Stimulated activated CD8-positive, alpha-beta memory T cell treated with anti-CD3 and anti-CD28 coated beads, Interleukin-15, amount 100 ng/mL, for 48 hours (primary cell): ENCODE measurements at regions not wholly inside any gene's neighbourhood (a gene's known extent, or its start where the extent isn't known, plus 50 kb on each side); places are given as distances from the start of the nearest gene placed in this dataset.
"Not testable (repeated sequence)": the region's sequence is repeated elsewhere in the genome, so short reads cannot be mapped to it uniquely, and the experiment has no call there.

ENCODE experiments used
- DNase-seq, 2 donors: peaks; one replicate each; pipeline ENCODE4 v3.0.0-alpha.2; 2020; ENCODE audit warnings: low read depth in 2 of 2

DNA sequence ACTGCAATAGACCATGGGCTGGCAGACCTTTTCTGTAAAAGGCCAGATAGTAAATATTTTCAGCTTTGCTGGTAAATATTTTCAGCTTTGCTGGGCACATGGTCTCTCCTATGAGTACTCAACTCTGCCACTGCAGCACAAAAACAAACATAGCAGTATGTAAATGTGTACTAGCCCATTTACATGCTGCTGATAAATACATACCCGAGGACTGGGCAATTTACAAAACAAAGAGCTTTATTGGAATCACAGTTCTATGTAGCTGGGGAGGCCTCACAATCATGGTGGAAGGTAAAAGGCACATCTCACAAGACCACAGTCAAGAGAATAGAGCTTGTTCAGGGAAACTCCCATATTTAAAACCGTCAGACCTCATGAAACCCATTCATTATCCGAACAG lies 793.0 kb downstream of the EDEM1 start:
- no peak for DNase-seq

DNA sequence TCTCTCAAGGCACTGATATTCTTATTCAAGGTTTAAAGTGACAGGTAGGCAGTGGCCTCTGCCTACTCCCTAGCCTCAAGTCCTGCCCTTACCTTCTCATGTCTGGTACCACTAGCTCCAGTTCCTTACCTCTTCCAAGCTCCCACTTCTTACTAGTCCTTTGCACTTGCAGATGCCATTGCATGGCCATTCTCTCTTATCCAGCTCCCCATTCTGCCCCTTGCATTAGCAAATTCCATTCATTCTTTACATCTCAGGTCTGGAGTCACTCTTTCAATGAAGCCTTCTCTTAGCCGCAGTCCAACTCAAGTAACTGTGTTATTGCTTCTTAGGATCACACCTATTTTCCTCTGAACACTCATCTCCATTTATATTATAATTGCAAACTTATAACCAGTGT lies 807.1 kb downstream of the EDEM1 start:
- DNase-seq = no peak

DNA sequence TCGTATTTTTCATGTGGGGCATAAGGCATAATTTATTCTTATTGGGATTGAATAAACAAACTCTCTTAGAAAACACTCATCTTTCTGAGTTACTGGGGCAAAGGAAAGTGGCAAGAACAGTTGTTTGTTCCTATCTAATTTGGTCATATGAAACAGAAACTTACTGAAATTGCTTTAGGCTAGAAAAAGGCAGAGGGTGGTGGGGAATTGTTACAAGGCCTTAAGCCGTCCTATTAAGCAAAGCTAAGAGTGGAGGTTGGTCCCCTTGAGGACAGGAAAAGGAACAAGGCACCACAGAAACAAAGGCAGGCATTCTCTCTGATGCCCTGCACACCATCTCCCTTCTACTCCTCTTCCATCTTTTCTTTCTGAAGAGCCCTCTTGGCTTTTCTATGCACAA lies 830.9 kb downstream of the EDEM1 start:
- DNase-seq = no peak

DNA sequence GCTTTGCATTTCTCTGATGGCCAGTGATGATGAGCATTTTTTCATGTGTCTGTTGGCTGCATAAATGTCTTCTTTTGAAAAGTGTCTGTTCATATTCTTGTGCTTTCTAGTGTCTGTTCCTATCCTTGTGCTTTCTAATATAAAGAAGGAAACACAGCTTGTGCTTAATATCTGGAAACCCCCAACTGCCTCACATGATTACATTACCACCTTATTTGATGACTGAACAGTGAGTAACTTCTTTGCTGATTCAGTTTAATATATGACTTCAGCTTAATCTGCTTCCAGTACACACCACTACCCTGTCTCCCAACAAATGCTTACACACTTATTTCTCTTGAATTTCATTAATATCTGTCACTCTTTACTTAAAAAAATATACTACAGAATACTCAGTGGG lies 835.1 kb downstream of the EDEM1 start:
- DNase-seq = no peak

DNA sequence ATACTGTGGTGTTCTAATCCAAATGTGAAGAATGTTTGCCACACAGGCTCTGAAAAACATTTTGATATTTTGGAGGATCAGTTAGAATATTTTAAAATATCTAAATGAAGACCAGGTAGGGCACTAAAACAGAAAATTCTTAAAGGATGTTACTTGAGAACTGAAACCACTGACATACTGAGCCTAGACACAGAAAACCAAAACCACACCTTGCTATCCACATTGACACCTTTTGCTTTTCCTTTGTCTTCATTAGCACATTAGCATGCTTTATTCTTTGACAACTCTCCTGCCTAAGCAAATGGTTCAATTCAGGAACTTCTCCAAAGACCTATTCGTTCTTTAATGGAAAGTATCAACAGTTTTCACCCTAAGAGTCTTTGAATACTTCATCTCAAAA lies 835.9 kb upstream of the GRM7 start:
- no peak for DNase-seq

DNA sequence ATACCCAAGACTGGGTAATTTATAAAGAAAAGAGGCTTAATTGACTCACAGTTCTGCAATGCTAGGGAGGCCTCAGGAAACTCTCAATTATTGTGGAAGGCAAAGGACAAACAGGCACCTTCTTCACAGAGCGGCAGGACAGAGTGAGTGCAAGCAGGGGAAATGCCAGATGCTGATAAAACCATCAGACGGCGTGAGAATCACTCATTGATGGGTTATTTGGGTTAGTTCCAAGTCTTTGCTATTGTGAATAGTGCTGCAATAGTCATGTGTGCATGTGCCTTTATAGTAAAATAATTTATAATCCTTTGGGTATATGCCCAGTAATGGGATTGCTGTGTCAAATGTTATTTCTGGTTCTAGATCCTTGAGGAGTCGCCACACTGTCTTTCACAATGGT lies 830.3 kb upstream of the GRM7 start:
- DNase-seq = not testable (repeated sequence)

DNA sequence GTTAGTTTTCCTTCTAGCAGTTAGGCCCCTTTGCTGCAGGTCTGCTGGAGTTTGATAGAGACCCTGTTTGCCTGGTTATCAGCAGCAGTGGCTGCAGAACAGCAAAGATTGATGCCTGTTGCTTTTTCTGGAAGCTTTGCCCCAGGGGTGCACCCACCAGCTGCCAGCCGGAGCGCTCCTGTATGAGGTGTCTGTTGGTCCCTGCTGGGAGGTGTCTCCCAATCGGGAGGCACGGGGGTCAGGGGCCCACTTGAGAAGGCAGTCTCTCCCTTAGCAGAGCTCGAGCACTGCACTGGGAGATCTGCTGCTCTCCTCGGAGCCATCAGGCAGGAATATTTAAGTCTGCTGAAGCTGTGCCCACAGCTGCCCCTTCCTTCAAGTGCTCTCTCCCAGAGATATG lies 825.3 kb upstream of the GRM7 start:
- DNase-seq = no peak

DNA sequence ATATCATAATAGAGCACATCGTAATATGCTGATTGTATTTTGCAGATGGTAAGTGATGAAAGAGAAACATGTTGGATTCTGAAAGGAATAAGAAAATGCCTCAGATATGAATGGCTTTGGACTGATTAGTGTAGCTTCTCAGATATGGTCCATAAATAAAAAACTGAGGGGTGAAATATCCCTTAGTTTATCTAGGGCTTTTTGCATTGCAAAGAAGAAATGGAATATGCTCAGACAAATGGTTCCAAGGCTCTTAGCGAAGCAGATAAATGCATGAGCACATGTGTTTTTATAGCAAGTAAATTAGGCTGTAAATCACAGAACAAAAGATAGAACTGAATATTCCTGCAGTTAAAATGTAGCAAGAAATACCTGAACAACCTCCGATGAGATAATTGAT lies 820.9 kb upstream of the GRM7 start:
- DNase-seq = no peak

DNA sequence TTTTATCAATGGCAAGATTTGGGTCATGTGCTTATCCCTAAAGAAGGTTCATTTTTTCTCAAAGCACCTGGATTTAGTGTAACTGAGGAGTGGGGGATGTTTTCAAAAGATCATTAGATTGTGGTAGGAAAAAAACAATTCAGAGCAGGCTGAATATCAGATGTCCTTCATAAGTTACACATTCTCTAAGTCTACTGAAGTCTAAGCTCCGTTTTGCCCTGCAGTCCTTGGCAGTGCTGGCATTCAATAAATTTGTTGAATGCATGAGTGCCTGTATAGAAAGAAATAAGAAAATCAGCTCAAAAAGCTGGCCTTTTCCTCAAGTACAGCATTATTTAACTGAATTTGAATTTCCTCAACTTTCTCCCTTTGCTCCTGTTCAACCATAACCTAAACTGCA lies 819.0 kb upstream of the GRM7 start:
- DNase-seq = no peak

DNA sequence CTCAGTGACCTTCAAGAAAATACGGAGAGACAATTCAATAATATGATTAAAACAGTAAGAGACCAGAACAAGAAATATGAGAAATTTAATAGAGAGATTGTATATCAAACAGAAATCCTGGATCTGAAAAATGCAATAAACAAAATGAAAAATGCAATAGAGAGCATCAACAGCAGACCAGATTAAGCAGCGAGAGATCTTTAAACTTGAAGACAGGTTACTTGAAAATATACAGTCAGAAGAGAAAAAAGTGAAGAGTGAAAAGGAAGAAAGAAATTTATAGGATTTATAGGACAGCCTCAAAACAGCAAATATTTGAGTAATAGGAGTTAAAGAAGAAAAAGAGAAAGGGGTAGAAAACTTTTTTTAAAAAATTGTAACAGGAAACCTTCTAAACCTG lies 813.9 kb upstream of the GRM7 start:
- DNase-seq = no peak

DNA sequence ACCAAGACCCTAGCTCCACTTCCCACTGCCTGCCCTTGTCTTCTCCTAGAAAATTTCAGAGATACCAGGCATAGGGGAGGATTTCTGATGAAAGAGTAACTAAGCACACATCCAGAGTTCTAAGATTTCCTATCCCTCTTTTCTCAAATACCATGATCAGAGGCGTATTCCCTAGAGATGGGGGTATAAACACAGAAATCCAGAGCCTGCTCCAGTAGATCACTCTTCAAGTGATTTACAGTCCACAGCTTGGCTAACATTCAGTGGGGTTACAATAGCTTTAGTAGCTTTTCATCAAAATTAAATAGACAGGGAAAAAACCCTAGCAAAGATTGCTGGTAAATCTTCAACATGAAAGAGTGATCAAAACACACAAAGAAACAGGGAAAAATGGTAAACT lies 800.7 kb upstream of the GRM7 start:
- DNase-seq = no peak

DNA sequence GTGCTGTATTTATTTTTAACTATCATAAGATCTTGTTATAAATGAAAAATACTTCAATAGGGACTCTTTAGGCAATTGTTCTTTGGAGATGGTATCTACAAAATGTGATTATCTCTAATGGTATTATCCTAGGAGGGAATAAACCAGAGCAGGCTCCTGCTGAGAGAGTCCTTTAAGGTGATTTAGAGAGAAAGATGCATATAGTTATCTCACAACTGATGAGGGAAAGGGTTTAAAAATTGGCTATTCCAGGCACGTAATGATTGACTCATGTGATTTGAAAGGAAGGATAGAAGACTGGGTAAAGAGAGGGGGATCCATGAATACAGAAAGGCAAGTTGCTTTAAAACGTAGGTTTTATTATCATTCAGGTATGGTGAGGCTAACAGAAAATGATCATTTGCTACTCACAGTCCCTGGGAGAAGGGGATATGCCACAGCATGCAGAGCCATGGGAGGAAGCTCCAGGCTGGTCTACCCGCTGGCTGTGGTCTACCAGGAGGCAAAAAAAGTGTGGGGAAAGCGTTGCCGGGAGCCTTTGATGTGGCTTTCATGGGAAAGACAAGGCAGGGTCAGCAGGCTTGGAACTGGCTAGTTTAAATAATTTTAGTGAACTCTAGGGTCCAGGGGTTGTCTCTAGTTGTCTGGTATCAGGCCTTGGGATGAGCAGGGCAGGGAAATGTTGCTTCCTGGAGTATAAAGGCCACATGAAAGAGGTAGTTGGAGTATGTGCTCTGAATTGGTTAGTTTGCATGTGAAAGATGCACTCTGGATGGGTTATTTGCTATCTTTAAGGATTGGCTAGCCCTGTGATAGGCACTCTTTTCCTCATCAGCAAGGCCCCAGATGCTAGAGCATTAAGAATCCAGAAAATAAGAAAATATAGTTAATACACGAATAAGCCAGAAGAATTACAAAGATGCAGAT lies 798.4 kb upstream of the GRM7 start:
- no peak for DNase-seq

DNA sequence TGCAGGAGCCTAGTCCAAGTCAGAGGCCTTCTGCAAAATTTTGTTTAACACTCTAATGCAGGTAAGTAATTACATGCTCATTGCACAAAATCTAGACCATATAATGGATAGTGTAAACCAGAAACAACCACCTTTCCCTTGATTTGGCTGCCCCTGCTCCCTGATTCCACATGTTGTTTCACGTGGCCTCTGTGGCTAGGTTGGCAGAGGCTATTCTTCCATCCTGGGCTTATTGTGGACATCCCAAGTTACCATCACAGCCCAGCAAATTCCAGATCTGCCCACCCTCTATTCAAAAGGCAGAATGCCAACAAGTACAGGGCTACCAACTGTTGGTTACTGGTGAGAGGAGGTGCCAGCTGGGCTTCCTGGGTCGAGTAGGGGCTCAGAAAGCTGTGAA lies 794.5 kb upstream of the GRM7 start:
- DNase-seq = no peak

DNA sequence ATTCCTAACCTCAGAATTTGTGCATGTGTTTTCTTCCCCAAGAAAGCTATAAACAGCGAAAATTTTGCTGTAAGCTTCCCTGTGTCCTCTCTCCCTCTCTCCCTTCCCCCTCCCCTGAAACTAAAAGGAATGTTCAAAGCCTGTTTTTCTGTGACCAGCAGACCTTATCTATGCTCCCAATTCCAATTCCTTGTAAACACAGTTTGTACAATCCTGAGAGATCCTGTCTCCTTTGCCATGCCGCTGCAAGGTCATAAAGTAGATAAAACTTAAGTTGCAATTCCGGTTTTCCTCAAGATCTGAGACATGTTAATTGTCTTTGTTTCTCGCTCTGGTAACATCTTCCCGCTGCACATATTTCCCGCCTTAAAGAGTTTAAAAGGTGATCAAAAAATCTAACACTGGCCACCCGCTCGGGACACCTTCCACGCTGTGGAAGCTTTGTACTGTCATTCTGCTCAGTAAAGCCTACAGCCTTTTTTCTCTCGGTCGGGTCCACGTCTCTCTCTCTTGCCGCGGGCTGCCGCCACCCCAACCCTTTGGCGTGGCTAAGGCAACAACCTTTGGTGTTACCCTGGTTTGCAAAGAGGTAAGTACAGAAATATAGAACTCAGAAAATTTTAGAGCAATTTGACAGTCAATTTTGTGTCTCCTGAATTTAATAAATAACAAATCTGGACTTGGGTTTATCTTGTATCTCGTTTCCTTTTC lies 793.9 kb upstream of the GRM7 start:
- DNase-seq = not testable (repeated sequence)

DNA sequence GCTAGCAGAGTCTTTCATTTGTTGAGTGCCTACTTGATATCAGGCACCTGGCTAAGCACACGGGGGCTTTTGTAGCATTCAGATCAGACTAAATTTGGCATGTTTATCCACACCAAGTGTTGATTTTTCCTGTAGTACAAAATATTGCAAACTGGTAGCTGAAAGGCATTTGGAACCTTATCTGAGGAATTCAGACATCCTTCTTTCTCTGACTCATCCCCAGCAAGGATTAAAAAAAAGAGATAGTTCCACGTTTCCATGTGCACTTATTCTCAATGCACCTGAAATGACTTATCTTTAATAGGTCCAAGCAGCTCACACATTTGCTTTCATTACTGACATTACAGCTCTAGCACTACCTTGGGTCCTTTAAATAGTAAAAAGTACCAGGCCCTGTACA lies 786.0 kb upstream of the GRM7 start:
- no peak for DNase-seq

DNA sequence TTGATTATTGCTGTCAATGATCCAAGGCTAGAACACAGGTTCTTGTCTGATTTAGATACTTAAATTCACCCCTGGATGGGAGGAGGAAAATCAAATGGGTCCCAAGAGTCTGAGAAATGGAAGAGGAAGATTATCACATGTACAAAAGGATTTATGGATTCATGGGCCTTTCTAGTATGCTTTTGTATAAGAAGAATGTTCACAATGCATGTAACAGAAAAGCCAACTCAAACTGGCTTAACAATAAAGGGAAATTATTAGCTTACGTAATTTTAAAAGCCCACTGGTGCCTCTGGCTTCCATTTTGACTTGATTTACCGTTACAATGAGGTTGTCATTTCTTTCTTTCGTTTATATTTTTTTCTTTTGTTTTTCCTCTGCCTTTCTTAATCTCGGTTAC lies 782.5 kb upstream of the GRM7 start:
- DNase-seq = no peak

DNA sequence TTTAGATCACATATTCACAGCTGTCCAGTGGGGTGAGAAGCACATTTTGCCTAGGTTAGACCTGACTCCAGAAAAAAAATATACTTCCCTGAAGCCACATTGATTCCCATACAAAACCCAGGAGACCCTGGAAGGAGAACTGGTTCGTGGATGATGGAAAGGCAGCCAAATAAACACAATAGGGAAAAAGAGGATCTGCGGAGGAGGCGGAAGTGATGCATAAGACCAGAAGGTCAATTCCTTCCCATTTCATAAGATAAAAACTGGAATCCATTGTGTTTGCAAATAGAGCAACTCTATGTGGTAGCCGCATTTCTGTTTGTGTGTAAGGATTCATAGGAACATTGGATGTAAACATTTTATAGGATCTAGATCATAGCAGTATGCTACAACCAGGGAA lies 781.9 kb upstream of the GRM7 start:
- DNase-seq = no peak

DNA sequence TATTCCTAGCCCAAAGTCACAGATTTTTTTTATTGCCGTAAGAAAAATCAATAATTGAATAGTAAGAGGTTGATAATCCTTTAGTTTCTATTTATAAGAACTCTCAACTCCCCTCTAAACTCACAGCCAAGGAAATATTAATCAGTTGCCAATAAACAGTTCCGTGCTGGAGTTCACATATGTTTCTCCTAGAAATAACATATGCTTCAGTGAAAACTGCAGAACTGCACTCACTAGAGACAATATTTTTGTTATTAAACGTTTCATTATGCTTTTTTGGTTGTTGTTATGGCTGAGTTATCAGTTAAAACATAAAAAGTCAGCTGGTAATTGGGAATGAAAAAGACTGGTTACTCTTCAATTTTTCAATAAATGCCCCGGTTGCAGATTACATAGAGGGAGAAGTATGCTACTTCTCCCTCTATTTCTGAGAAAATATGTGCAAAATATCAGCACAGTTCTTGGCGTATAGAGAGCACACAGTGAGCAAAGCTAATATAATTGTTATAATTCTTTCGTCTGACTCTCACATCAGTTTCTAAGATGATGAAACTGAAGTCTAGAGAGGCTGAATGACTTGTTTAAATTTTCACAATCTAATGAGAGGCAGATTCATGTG lies 781.2 kb upstream of the GRM7 start:
- DNase-seq = no peak

DNA sequence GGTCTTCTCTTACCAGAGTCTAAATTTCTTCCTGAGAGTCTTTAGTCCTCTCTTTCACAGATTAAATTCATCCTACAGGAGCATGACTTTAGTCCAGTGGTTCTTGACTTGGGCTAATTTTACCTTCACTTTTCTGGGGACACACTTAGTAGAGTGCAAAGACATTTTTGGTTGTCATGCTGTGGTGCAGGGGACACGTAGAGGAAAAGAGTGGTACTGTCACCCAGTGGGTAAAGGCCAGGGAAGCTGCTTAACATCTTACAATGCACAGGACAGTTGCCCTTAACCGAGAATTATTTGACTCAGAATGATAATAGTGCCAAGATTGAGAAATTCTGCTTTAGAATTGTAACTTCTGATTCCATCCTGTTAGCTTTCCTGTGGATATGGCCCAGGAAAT lies 772.5 kb upstream of the GRM7 start:
- no peak for DNase-seq

DNA sequence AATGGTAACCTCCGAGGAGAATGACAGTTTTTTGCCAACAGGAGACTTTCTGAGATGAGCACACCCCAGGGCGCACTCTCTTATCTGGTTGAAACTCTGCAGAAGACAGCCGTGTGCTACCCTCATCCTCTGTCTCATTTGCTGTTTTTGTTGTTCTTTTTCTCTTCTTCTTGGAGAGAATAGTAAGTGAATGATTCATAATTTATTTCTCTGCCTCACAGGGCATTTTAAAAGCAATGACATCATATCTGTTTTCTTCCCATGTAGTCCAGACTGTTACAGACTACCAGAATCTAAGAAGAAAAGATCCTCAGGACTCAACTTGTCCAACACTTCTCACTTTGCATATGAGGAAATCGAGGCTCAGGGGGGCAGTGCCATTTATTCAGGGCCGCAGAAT lies 771.1 kb upstream of the GRM7 start:
- DNase-seq = no peak

DNA sequence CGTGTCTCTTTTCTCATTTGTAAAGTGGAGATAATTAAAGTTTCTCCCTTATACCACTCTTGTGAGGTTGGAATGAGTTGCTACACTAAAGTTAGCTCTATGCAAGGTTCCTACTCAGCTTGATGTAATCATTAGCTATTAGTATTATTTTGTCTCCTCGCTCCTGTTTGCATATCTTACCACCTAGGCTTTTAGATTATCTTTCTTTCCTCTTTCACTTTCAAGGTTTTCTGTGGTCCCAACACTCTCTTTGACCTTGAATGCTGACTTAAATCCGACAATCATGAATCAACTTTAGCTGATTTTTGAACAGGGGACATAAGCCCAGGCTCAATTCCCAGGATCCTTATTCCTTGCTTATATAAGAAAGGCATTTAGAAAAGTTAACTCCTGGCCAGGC lies 769.7 kb upstream of the GRM7 start:
- DNase-seq = no peak

DNA sequence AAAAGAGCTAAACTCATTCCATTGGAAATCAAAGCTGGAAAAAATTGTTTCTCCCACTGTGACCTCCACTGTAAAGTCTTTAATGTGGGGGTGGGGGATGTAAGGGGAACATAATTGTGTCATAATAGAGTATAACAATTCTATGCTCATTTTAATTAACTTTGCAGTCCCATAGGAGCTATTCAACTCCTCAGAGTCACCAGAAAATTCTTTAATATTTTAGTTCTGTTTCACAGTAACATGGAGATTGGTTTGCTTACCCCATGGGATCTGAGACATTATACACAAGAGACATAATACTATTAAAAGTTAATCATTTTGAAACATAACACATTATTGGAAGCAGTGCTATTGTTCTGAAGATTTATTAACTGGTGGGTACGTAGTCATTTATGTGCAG lies 765.9 kb upstream of the GRM7 start:
- no peak for DNase-seq

DNA sequence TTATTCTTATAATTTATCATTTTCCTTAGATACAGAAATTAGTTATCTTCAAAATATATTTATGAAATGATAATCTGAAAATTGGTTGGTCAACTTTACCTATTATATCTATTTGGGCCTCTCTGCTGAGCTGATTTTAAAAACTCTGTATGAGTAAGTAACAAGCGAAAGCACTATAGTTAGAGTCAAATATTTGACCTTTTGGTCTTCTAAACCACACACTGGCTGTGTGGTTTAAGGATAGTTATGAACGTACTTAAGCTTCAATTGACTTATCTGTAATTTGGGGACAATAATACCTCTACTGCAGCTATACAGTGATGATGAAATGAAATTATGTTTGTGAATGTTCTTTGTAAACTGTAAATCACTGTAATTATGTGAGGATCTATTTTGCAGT lies 763.9 kb upstream of the GRM7 start:
- no peak for DNase-seq
